Motor neuron (in vitro differentiated cells): ENCODE measurements at regions not wholly inside any gene's neighbourhood (a gene's known extent, or its start where the extent isn't known, plus 50 kb on each side); places are given as distances from the start of the nearest gene placed in this dataset.

Source experiments
- ATAC-seq, 8 experiments: fragments of 200-7000 bp; cut with Tn5 transposase; replicated peaks in 6 of 8; 2 replicates each; pipeline ENCODE4 v1.8.0; 2021; ENCODE audit warnings: mild to moderate bottlenecking in 8 of 8, moderate library complexity in 8 of 8
- H3K27ac ChIP-seq, 2 donors: fragments of 250-450 bp; sonication (Bioruptor Pico); 2 replicates each; pipeline ENCODE4 v1.9.0; 2021; ENCODE audit warnings: antibody characterized with exemption in 2 of 2, mild to moderate bottlenecking in 2 of 2, moderate library complexity in 1 of 2
- H3K4me1 ChIP-seq, 2 donors: fragments of 250-450 bp; sonication (Bioruptor Pico); replicated peaks in 1 of 2; 2 replicates each; pipeline ENCODE4 v1.6.1; 2021; ENCODE audit warnings: antibody characterized with exemption in 2 of 2, mild to moderate bottlenecking in 2 of 2, moderate library complexity in 1 of 2
- H3K4me3 ChIP-seq, 5 donors: fragments of 250-450 bp; sonication (Bioruptor Pico); 2 replicates each; pipeline ENCODE4 v1.9.0; 2021; ENCODE audit warnings: antibody characterized with exemption in 5 of 5, mild to moderate bottlenecking in 5 of 5, moderate library complexity in 4 of 5
- WGBS, 10 experiments: fragments of 450-650 bp; shearing (Covaris generic); methylation state at CpG; one replicate each; pipeline ENCODE4 v1.0.0; 2022; 5-methylcytosine and 5-hydroxymethylcytosine counted together
- in situ Hi-C, 9 experiments: fragments of 400-800 bp; cut with MboI; loops; one replicate each; pipeline ENCODE4 v1.15.0; 2021; ENCODE audit warnings: low sequenced_read_pairs in 9 of 9, low pct_unique_long_range_greater_than_20kb in 2 of 9; ENCODE audit not compliant: unreplicated experiment in 9 of 9

- 18 to 100% (median 86%) methylated on average over 1 of the region's 1 CpG; no CpG with 5 or more reads in 3 of the 10 experiments for WGBS, 10 experiments
- Histone ChIP-seq H3K4me1 (peaks cover 0 to 5% of the 10 kb centered on the region in 2 donors), H3K27ac (no peak overlapping the region)
Measured at GRCh38 chr5:57791875-57792274, 309.3 kb upstream of the ACTBL2 start.

DNA sequence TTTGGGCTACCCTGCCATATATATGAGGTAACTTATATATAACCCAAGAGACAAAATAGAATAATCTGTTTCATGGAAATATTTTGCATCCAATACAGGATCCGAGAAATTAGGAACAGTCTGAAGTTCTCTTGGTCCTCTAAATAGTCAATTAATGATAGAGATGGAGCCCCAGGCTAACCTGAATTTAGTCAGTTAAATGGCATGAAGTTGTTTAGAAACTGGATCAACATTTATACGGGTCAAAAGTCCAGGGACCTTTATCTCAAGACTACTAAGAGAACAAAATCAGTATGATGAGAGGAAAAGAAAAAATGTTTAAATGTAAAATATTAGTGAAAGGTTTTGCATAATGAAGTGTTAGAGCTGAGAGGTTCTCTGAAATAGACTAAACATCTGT is 303.3 kb upstream of the ACTBL2 start:
- in situ Hi-C loops, result loop anchor here in 6 of 9 experiments (10.0 to 25.0 kb wide), 3 partner anchors 499 to 679 kb away; partner anchors contain the start of gene PLK2 (in 6 of the 6)
- no peak for ATAC-seq
- H3K4me3 ChIP-seq, result no peak overlapping the region
- 60 to 100% (median 90%) methylated on average over 1 to 2 of the region's 2 CpGs; no CpG with 5 or more reads in 1 of the 10 experiments for WGBS, 10 experiments
- peaks cover 0 to 7% of the 10 kb centered on the region in 2 donors for H3K4me1 ChIP-seq
- H3K27ac ChIP-seq, result no peak overlapping the region

More at GRCh38 chr5:57791875-57792274, 309.3 kb upstream of the ACTBL2 start:
- no peak overlapping the region for H3K4me3 ChIP-seq
- in situ Hi-C loops, result loop anchor here in 5 of 9 experiments (25.0 kb wide), 2 partner anchors 505 to 670 kb away; partner anchors contain the start of gene PLK2 (in 5 of the 5)
- ATAC-seq, result no peak

- no peak for ATAC-seq
- WGBS, 10 experiments, result 33 to 100% (median 88%) methylated on average over 1 to 3 of the region's 3 CpGs; no CpG with 5 or more reads in 3 of the 10 experiments
- H3K27ac ChIP-seq, result no peak overlapping the region
- H3K4me3 ChIP-seq, result no peak overlapping the region
- in situ Hi-C loops, result loop anchor here in 6 of 9 experiments (10.0 to 25.0 kb wide), 3 partner anchors 497 to 681 kb away; partner anchors contain the start of gene PLK2 (in 6 of the 6)
- H3K4me1 ChIP-seq, result peaks cover 0 to 7% of the 10 kb centered on the region in 2 donors
Measured at GRCh38 chr5:57784121-57784520, 301.5 kb upstream of the ACTBL2 start.

DNA sequence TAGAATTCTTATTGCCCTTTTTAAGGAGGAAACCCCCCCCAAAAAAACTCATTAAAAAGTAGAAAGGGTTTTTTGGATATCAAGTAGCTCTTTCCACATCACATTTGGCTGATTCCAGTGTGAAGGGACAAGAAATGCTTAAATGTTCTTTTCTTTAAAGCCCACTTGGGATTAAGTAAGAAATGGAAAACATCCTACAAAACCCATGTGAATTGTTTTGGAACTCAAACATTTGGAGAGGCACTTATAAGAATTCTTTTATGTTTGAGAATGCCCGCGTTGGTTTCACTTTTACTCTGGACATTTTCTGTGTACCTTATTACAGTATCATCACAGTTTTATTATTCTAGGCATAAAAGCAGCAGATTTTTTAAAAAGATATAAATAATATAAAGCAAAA is 301.1 kb upstream of the ACTBL2 start:
- no peak for ATAC-seq
- WGBS, 10 experiments, result 0 to 100% (median 95%) methylated on average over 2 of the region's 2 CpGs; no CpG with 5 or more reads in 3 of the 10 experiments
- H3K4me3 ChIP-seq, result no peak overlapping the region

DNA sequence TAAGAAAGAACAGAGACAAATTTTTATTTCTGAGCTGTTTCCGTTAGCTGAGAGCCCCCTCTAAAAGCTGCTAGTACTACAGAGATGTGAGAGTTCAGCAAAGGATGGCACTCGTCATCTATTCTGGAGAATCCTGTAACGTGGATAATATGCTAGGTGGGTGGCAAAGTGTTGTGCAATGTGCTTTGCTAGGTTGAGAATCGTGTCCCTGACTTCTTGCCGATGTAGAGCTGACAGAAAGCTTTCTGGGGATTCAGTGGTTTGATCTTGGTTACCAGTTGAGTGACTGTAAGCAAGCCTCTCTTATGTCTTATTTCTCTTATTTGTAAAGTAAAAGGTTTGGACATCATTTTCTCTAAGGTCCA is 298.3 kb upstream of the ACTBL2 start:
- H3K27ac ChIP-seq, result no peak overlapping the region
- 75 to 100% (median 92%) methylated on average over 1 to 5 of the region's 5 CpGs; no CpG with 5 or more reads in 3 of the 10 experiments for WGBS, 10 experiments
- in situ Hi-C loops, result loop anchor here in 6 of 9 experiments (10.0 to 25.0 kb wide), 3 partner anchors 494 to 684 kb away; partner anchors contain the start of gene PLK2 (in 6 of the 6)

More for the DNA sequence above, 301.1 kb upstream of the ACTBL2 start:
- H3K27ac ChIP-seq, result no peak overlapping the region
- H3K4me1 ChIP-seq, result peaks cover 0 to 7% of the 10 kb centered on the region in 2 donors
- in situ Hi-C loops, result loop anchor here in 6 of 9 experiments (10.0 to 25.0 kb wide), 3 partner anchors 496 to 681 kb away; partner anchors contain the start of gene PLK2 (in 6 of the 6)

DNA sequence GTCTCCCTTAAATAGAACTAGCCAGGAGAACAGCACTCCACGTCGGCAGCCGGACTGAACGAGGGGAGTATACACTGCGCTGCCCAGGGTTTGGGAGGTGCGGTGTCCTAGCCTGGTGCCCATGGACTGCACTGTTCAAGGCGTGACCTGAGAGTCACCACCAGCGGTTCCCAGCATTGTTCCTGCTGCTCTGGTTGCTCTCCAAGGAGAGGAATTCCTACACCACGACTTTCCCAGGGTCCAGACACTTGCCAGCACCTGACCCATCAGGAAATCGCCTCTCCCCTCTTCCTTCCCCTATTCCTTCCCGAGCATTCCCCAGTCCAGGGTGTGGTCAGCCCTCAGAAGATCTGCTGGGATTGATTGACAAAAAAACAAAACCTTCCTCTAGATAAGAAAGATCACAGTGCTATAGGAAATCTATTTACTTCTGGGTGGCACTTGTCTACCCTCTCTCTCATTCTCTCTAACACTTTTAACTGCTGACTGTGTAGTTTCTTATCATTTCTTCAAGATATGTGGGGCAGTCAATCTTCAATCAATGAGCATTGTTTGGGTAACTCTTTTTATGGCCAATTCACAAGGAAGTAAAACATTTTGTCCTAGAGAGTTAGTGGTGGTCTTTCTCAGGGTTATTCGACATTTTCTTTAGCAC is 297.8 kb upstream of the ACTBL2 start:
- H3K4me3 ChIP-seq, result no peak overlapping the region
- H3K4me1 ChIP-seq, result no peaks in the 10 kb centered on the region
- no peak overlapping the region for H3K27ac ChIP-seq
- in situ Hi-C loops, result loop anchor here in 6 of 9 experiments (10.0 to 25.0 kb wide), 3 partner anchors 493 to 684 kb away; partner anchors contain the start of gene PLK2 (in 6 of the 6)
- WGBS, 10 experiments, result 40 to 94% (median 76%) methylated on average over 2 to 8 of the region's 12 CpGs; no CpG with 5 or more reads in 4 of the 10 experiments
- ATAC-seq, result no peak

More for the DNA sequence above, 298.3 kb upstream of the ACTBL2 start:
- H3K4me3 ChIP-seq, result no peak overlapping the region
- ATAC-seq, result no peak
- H3K4me1 ChIP-seq, result no peaks in the 10 kb centered on the region

- in situ Hi-C loops, result loop anchor here in 6 of 9 experiments (10.0 to 25.0 kb wide), 3 partner anchors 492 to 685 kb away; partner anchors contain the start of gene PLK2 (in 6 of the 6)
- H3K4me1 ChIP-seq, result no peaks in the 10 kb centered on the region
- H3K27ac ChIP-seq, result no peak overlapping the region
- WGBS, 10 experiments, result 0 to 60% (median 43%) methylated on average over 1 to 3 of the region's 3 CpGs
- peak; percentile 58 to 96 (median 79) for ATAC-seq
- no peak overlapping the region for H3K4me3 ChIP-seq
Measured at GRCh38 chr5:57779383-57780223, 297.0 kb upstream of the ACTBL2 start.

DNA sequence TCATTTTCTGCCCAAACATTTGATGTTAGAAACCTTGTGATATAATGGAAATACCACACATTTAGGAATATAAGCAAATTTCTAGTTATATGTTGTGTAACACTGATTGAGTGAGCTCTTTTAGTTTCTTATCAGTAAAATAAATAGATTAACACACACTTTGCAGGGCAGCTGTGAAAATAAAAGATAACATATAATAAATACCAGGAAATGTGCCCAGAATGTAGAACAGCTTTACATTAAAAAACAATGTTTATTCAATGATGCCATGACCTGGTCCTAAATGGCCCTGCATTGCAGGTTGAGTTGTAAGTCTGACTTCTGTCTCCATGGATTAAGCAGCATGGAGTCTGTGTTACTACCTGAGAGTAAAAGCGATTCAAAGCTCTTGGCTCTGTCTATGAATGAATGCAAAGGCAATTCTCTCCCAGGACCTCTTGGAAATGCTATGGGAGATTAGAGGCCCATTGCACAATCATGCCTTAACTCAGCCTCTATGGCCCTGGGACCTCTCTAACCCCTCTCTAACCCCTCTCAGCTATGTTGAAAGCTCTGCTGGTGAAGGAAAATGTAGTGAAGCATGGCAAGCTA is 296.0 kb upstream of the ACTBL2 start:
- WGBS, 10 experiments, result 77 to 100% (median 100%) methylated on average over 1 of the region's 1 CpG; no CpG with 5 or more reads in 2 of the 10 experiments
- Histone ChIP-seq H3K4me3 (no peak overlapping the region), H3K27ac (no peak overlapping the region), H3K4me1 (no peaks in the 10 kb centered on the region)
- no peak for ATAC-seq
- in situ Hi-C loops, result loop anchor here in 5 of 9 experiments (25.0 kb wide), 2 partner anchors 491 to 684 kb away; partner anchors contain the start of gene PLK2 (in 5 of the 5)

GRCh38 chr5:57777174-57777581 is 294.6 kb upstream of the ACTBL2 start:
- in situ Hi-C loops, result loop anchor here in 5 of 9 experiments (25.0 kb wide), 2 partner anchors 490 to 685 kb away; partner anchors contain the start of gene PLK2 (in 5 of the 5)
- H3K4me3 ChIP-seq, result no peak overlapping the region
- no peak for ATAC-seq
- WGBS, 10 experiments, result 60 to 100% (median 88%) methylated on average over 1 of the region's 1 CpG; no CpG with 5 or more reads in 3 of the 10 experiments
- H3K27ac ChIP-seq, result no peak overlapping the region
- no peaks in the 10 kb centered on the region for H3K4me1 ChIP-seq

DNA sequence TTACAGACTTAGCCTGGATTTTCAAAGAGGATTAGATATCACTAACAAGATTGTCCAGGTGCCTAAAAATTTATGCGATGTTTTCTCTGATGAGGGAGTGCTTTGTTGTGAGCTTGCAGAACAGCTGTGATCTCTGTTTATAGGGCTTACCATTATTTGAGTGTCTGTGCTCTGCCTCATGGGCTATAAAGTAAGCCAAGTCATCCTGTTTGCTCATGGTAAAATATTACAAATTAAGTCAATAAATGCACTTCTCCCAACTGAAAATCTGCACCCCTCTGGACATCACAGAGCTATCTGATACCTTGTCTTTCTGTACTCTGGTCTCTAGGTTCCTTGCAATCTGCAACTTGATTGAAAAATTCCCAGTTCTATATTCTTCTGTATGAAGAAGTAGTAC is 293.4 kb upstream of the ACTBL2 start:
- no peaks in the 10 kb centered on the region for H3K4me1 ChIP-seq
- 0 to 100% (median 44%) methylated on average over 1 of the region's 1 CpG; no CpG with 5 or more reads in 6 of the 10 experiments for WGBS, 10 experiments
- H3K4me3 ChIP-seq, result no peak overlapping the region
- in situ Hi-C loops, result loop anchor here in 5 of 9 experiments (25.0 kb wide), 2 partner anchors 489 to 686 kb away; partner anchors contain the start of gene PLK2 (in 5 of the 5)
- no peak overlapping the region for H3K27ac ChIP-seq
- peak in 1 of 8 experiments; percentile 29 for ATAC-seq

GRCh38 chr5:57774439-57774838 is 291.8 kb upstream of the ACTBL2 start:
- no peak for ATAC-seq
- Histone ChIP-seq H3K4me3 (no peak overlapping the region), H3K27ac (no peak overlapping the region), H3K4me1 (no peaks in the 10 kb centered on the region)
- WGBS, 10 experiments, result 88 to 100% (median 100%) methylated on average over 1 of the region's 1 CpG; no CpG with 5 or more reads in 4 of the 10 experiments
- in situ Hi-C loops, result loop anchor here in 2 of 9 experiments (25.0 kb wide), 2 partner anchors 262 to 487 kb away; no protein-coding TSS in a partner anchor

DNA sequence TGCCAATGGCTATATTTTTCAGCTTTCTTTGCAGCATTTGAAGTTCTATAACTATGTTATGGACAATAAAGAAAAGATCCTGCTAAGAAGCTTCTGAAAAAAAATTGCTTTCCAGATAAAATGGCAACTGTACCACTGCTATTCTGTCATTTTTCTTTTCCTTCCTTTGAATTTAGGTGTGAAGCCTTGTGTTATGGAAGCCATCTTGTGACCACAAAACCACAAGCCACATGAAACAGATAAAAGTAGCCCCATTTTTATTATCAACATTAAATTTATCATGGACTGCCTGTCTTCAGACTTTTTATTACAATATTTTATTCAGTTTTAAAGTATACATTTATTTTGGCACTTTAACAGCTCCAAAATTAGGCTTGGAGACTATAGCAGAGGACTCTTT is 289.9 kb upstream of the ACTBL2 start:
- Histone ChIP-seq H3K4me3 (no peak overlapping the region), H3K27ac (no peak overlapping the region), H3K4me1 (no peaks in the 10 kb centered on the region)
- no peak for ATAC-seq
- in situ Hi-C loops, result loop anchor here in 2 of 9 experiments (25.0 kb wide), 2 partner anchors 260 to 485 kb away; no protein-coding TSS in a partner anchor
